ENCODE measurements at regions not wholly inside any gene's neighbourhood (a gene's known extent, or its start where the extent isn't known, plus 50 kb on each side); places are given as distances from the start of the nearest gene placed in this dataset.

DNA sequence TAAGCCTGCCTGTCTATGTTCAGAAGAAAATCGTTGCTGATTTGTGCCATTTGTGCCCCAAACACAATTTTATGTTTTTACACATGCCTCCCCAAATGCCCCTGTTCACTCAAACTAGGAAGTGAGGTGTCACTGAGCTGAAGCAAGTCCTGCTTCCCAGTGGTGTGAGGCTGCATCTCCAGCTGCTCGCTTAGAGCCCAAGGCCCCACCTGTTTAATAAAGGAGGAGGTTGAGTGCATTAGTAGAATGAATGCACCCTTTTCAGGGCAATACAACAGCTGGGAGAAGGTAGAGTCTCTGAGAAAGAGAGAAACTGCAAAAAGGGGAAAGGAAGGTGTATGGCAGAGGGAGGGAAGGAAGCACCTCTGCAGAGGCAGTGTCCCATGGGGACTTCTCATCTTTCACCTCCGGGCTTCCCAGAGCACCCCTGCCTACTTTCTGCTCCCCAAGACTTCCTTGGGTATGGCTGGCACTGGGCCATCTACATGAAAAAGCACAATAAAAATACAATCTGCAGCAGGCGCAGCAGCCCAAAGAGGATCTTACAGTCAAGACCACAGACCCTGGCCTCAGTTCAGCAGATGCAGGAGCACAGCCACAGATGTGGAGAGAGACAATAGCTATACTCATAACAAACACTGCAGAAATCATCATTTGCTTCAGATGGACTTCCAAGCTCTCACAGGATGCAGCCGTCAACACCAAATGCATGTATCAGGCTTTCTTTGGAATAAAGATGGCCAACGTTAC is 165.9 kb downstream of the POLR2M start:
- Histone ChIP-seq H4K8ac (ENCODE audit: low read depth, low read length) (no peak overlapping the region), H3K36me3 (ENCODE audit: control insufficient read depth in 1 of 2, insufficient read depth in 2 of 2, low read length in 2 of 2) (no peaks in the 10 kb centered on the region), H3K18ac (ENCODE audit: low read length) (no peak overlapping the region), H2AFZ (ENCODE audit: insufficient read depth, low read length, poor library complexity) (no peak overlapping the region), H4K12ac (ENCODE audit: low read depth, low read length) (no peak overlapping the region), H4K91ac (ENCODE audit: low read depth, low read length) (no peak overlapping the region), H2BK12ac (ENCODE audit: low read length) (no peak overlapping the region), H3K27me3 (ENCODE audit: insufficient read depth, low read length) (no peaks in the 10 kb centered on the region), H3K79me1 (ENCODE audit: low read length) (no peaks in the 10 kb centered on the region), H3K27ac (ENCODE audit: low read depth, low read length) (no peak overlapping the region), H3K9me3 (ENCODE audit: insufficient read depth, low read depth, low read length) (no peaks in the 10 kb centered on the region), H3K14ac (ENCODE audit: low read length) (no peak overlapping the region), H2BK5ac (ENCODE audit: low read depth, low read length, poor library complexity) (no peak overlapping the region), H3K4ac (ENCODE audit: low read depth, low read length) (no peak overlapping the region), H3K23ac (ENCODE audit: low read length) (no peak overlapping the region), H3K79me2 (ENCODE audit: control insufficient read depth, insufficient read depth, low read length, poor library complexity) (no peaks in the 10 kb centered on the region), H3K4me1 (ENCODE audit: control insufficient read depth in 1 of 2, insufficient read depth in 2 of 2, low read length in 2 of 2) (no peaks in the 10 kb centered on the region), H2BK120ac (ENCODE audit: insufficient read depth, low read length, poor library complexity) (no peak overlapping the region), H2AK5ac (ENCODE audit: low read length) (no peak overlapping the region), H3K9ac (ENCODE audit: low read length) (no peak overlapping the region), H3K4me2 (ENCODE audit: low read length) (no peak overlapping the region), H3K4me3 (ENCODE audit: low read depth, low read length) (no peak overlapping the region)
- no peak for DNase-seq
- WGBS (ENCODE audit: extremely low coverage, insufficient coverage, insufficient read length): no CpG with 5 or more reads among the region's 6 CpGs

DNA sequence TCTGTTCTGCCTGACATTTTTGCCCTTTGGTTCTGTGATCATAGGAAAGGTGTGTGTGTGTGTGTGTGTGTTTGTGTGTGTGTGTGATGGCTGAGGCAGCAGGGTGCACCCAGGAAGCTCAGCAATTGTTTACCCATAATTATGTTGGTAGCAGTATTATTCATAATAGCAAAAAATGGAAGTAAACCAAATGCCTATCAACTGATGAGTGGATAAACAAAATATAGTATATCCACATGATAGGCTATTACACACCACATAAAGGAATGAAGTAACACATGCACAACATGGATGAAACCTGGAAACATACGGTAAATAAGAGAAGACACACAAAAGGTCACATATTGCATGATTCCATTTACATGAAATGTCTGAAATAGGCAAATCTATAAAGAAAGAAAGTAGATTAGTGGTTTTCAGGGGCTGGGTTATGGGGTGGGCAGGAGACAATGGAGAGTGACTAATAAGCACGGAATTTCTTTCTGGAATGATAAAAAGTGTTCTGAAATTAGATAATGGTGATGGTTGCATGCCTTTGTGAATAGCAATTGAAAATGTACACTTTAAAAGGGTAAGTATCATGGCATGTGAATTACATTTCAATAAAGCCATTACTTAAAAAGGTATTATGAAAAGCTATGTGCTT is 167.2 kb downstream of the POLR2M start:
- Histone ChIP-seq H3K14ac (ENCODE audit: low read length) (no peak overlapping the region), H3K9ac (ENCODE audit: low read length) (no peak overlapping the region), H3K36me3 (ENCODE audit: control insufficient read depth in 1 of 2, insufficient read depth in 2 of 2, low read length in 2 of 2) (no peaks in the 10 kb centered on the region), H4K12ac (ENCODE audit: low read depth, low read length) (no peak overlapping the region), H3K23ac (ENCODE audit: low read length) (no peak overlapping the region), H3K27ac (ENCODE audit: low read depth, low read length) (no peak overlapping the region), H3K79me2 (ENCODE audit: control insufficient read depth, insufficient read depth, low read length, poor library complexity) (no peaks in the 10 kb centered on the region), H3K4me3 (ENCODE audit: low read depth, low read length) (no peak overlapping the region), H2BK5ac (ENCODE audit: low read depth, low read length, poor library complexity) (peak overlapping the region; percentile 40), H3K4ac (ENCODE audit: low read depth, low read length) (no peak overlapping the region), H2BK120ac (ENCODE audit: insufficient read depth, low read length, poor library complexity) (no peak overlapping the region), H3K4me1 (ENCODE audit: control insufficient read depth in 1 of 2, insufficient read depth in 2 of 2, low read length in 2 of 2) (no peaks in the 10 kb centered on the region), H3K18ac (ENCODE audit: low read length) (no peak overlapping the region), H2BK12ac (ENCODE audit: low read length) (no peak overlapping the region), H2AK5ac (ENCODE audit: low read length) (peak overlapping the region; percentile 46), H3K9me3 (ENCODE audit: insufficient read depth, low read depth, low read length) (no peaks in the 10 kb centered on the region), H4K8ac (ENCODE audit: low read depth, low read length) (no peak overlapping the region), H3K79me1 (ENCODE audit: low read length) (no peaks in the 10 kb centered on the region), H3K27me3 (ENCODE audit: insufficient read depth, low read length) (no peaks in the 10 kb centered on the region), H4K91ac (ENCODE audit: low read depth, low read length) (no peak overlapping the region), H3K4me2 (ENCODE audit: low read length) (no peak overlapping the region), H2AFZ (ENCODE audit: insufficient read depth, low read length, poor library complexity) (no peak overlapping the region)
- WGBS (ENCODE audit: extremely low coverage, insufficient coverage, insufficient read length): no CpG with 5 or more reads among the region's 2 CpGs
- DNase-seq: peak in 1 of 2 donors; percentile 27

DNA sequence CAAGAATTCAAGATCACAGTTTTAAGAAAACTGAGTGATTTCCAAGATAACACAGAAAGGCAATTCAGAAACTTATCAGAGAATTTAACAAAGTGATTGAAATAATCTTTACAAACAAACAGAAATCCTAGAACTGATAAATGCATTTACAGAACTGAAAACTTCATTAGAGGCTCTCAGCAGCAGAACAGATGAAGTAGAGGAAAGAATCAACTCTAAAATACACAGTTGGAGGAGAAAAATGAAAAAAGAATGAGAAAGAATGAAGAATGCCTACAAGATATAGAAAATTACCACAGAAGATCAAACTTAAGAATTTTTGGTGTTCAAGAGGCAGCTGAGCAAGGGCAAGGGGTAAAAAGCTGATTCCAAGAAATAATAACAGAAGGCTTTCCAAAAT is 168.8 kb downstream of the POLR2M start:
- H3K4ac ChIP-seq (ENCODE audit: low read depth, low read length): no peak overlapping the region
- no peak overlapping the region for H2BK12ac ChIP-seq (ENCODE audit: low read length)
- no peak overlapping the region for H3K9ac ChIP-seq (ENCODE audit: low read length)
- no peak overlapping the region for H4K91ac ChIP-seq (ENCODE audit: low read depth, low read length)
- H3K79me2 ChIP-seq (ENCODE audit: control insufficient read depth, insufficient read depth, low read length, poor library complexity): no peaks in the 10 kb centered on the region
- no peak overlapping the region for H3K23ac ChIP-seq (ENCODE audit: low read length)
- H3K4me2 ChIP-seq (ENCODE audit: low read length): no peak overlapping the region
- no peak overlapping the region for H3K27ac ChIP-seq (ENCODE audit: low read depth, low read length)
- no peak overlapping the region for H2AFZ ChIP-seq (ENCODE audit: insufficient read depth, low read length, poor library complexity)
- H3K27me3 ChIP-seq (ENCODE audit: insufficient read depth, low read length): no peaks in the 10 kb centered on the region
- no peak overlapping the region for H3K14ac ChIP-seq (ENCODE audit: low read length)
- no peak overlapping the region for H4K8ac ChIP-seq (ENCODE audit: low read depth, low read length)
- no peak overlapping the region for H3K4me3 ChIP-seq (ENCODE audit: low read depth, low read length)
- no peak overlapping the region for H3K18ac ChIP-seq (ENCODE audit: low read length)
- H2BK5ac ChIP-seq (ENCODE audit: low read depth, low read length, poor library complexity): no peak overlapping the region
- no peaks in the 10 kb centered on the region for H3K36me3 ChIP-seq (ENCODE audit: control insufficient read depth in 1 of 2, insufficient read depth in 2 of 2, low read length in 2 of 2)
- no peak overlapping the region for H2BK120ac ChIP-seq (ENCODE audit: insufficient read depth, low read length, poor library complexity)
- H2AK5ac ChIP-seq (ENCODE audit: low read length): no peak overlapping the region
- no peaks in the 10 kb centered on the region for H3K79me1 ChIP-seq (ENCODE audit: low read length)
- no peaks in the 10 kb centered on the region for H3K4me1 ChIP-seq (ENCODE audit: control insufficient read depth in 1 of 2, insufficient read depth in 2 of 2, low read length in 2 of 2)
- no peak for DNase-seq
- no peak overlapping the region for H4K12ac ChIP-seq (ENCODE audit: low read depth, low read length)
- no peaks in the 10 kb centered on the region for H3K9me3 ChIP-seq (ENCODE audit: insufficient read depth, low read depth, low read length)

DNA sequence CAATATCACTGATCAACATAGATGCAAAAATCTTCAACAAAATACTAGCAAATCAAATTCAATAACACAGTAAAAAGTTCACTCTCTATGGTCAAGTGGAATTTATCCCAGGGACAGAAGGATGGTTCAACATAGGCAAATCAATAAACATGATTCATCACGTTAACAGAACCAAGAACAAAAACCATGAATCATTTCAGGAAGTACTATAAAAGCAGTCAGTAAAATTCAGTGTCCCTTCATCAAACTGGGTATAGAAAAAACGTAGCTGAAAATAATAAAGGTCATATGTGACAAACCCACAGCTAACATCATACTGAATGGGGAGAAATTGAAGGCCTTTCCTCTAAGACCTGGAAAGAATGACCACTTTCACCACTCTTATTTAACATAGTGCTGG is 172.1 kb downstream of the POLR2M start:
- Histone ChIP-seq H2BK120ac (ENCODE audit: insufficient read depth, low read length, poor library complexity) (no peak overlapping the region), H3K36me3 (ENCODE audit: control insufficient read depth in 1 of 2, insufficient read depth in 2 of 2, low read length in 2 of 2) (no peaks in the 10 kb centered on the region), H3K4me3 (ENCODE audit: low read depth, low read length) (no peak overlapping the region), H2AK5ac (ENCODE audit: low read length) (no peak overlapping the region), H2AFZ (ENCODE audit: insufficient read depth, low read length, poor library complexity) (no peak overlapping the region), H3K14ac (ENCODE audit: low read length) (no peak overlapping the region), H3K27ac (ENCODE audit: low read depth, low read length) (no peak overlapping the region), H3K18ac (ENCODE audit: low read length) (no peak overlapping the region), H3K4me2 (ENCODE audit: low read length) (no peak overlapping the region), H3K4ac (ENCODE audit: low read depth, low read length) (no peak overlapping the region), H2BK5ac (ENCODE audit: low read depth, low read length, poor library complexity) (no peak overlapping the region), H3K4me1 (ENCODE audit: control insufficient read depth in 1 of 2, insufficient read depth in 2 of 2, low read length in 2 of 2) (no peaks in the 10 kb centered on the region), H3K27me3 (ENCODE audit: insufficient read depth, low read length) (no peaks in the 10 kb centered on the region), H3K79me1 (ENCODE audit: low read length) (no peaks in the 10 kb centered on the region), H4K91ac (ENCODE audit: low read depth, low read length) (no peak overlapping the region), H4K8ac (ENCODE audit: low read depth, low read length) (no peak overlapping the region), H3K23ac (ENCODE audit: low read length) (no peak overlapping the region), H3K9me3 (ENCODE audit: insufficient read depth, low read depth, low read length) (peaks cover 2% of the 10 kb centered on the region), H2BK12ac (ENCODE audit: low read length) (no peak overlapping the region), H4K12ac (ENCODE audit: low read depth, low read length) (no peak overlapping the region), H3K79me2 (ENCODE audit: control insufficient read depth, insufficient read depth, low read length, poor library complexity) (no peaks in the 10 kb centered on the region), H3K9ac (ENCODE audit: low read length) (no peak overlapping the region)
- no peak for DNase-seq
- WGBS (ENCODE audit: extremely low coverage, insufficient coverage, insufficient read length): no CpG with 5 or more reads among the region's 2 CpGs

All from trophoblast cell (in vitro differentiated cells and primary cell).